Hematopoietic multipotent progenitor cell treated with erythropoietin and hydrocortisone succinate and interleukin-3 and kit ligand, for 8 days (in vitro differentiated cells): ENCODE measurements at regions not wholly inside any gene's neighbourhood (a gene's known extent, or its start where the extent isn't known, plus 50 kb on each side); places are given as distances from the start of the nearest gene placed in this dataset.
"Not testable (repeated sequence)": the region's sequence is repeated elsewhere in the genome, so short reads cannot be mapped to it uniquely, and the experiment has no call there.

Experiments
- DNase-seq: peaks from one replicate; pipeline ENCODE4 v3.0.0-alpha.2; 2015

GRCh38 chr9:99488131-99489059 is 266.3 kb downstream of the SEC61B start:
- DNase-seq: no peak

- DNase-seq: no peak
Observed at GRCh38 chr9:99489060-99489413, 267.0 kb downstream of the SEC61B start.

- DNase-seq: no peak
Observed at GRCh38 chr9:99490729-99491128, 268.6 kb downstream of the SEC61B start.

GRCh38 chr9:99491408-99492158 is 269.5 kb downstream of the SEC61B start:
- DNase-seq: no peak

- no peak for DNase-seq
Observed at GRCh38 chr9:99497641-99498040, 275.6 kb downstream of the SEC61B start.

GRCh38 chr9:99498979-99499378 is 276.9 kb downstream of the SEC61B start:
- DNase-seq: not testable (repeated sequence)

GRCh38 chr9:99505936-99506335 is 283.9 kb downstream of the SEC61B start:
- no peak for DNase-seq

- no peak for DNase-seq
Observed at GRCh38 chr9:99506747-99507348, 284.8 kb downstream of the SEC61B start.

GRCh38 chr9:99509065-99509745 is 287.1 kb downstream of the SEC61B start:
- no peak for DNase-seq

GRCh38 chr9:99509900-99510535 is 287.9 kb downstream of the SEC61B start:
- DNase-seq: no peak

- DNase-seq: no peak
Observed at GRCh38 chr9:99511723-99512122, 289.6 kb downstream of the SEC61B start.

- DNase-seq: no peak
Observed at GRCh38 chr9:99513441-99514112, 291.5 kb downstream of the SEC61B start.

GRCh38 chr9:99515093-99515492 is 293.0 kb downstream of the SEC61B start:
- DNase-seq: no peak

GRCh38 chr9:99515895-99516656 is 294.0 kb downstream of the SEC61B start:
- DNase-seq: no peak

- no peak for DNase-seq
Observed at GRCh38 chr9:99516657-99517049, 294.6 kb downstream of the SEC61B start.

- no peak for DNase-seq
Observed at GRCh38 chr9:99523838-99524237, 297.8 kb upstream of the NR4A3 start.

GRCh38 chr9:99531313-99531712 is 290.4 kb upstream of the NR4A3 start:
- DNase-seq: no peak

GRCh38 chr9:99533421-99533820 is 288.3 kb upstream of the NR4A3 start:
- no peak for DNase-seq

- DNase-seq: no peak
Observed at GRCh38 chr9:99537996-99538395, 283.7 kb upstream of the NR4A3 start.

- DNase-seq: no peak
Observed at GRCh38 chr9:99544526-99544925, 277.2 kb upstream of the NR4A3 start.

GRCh38 chr9:99549441-99549840 is 272.2 kb upstream of the NR4A3 start:
- no peak for DNase-seq
